ENCODE measurements at regions not wholly inside any gene's neighbourhood (a gene's known extent, or its start where the extent isn't known, plus 50 kb on each side); places are given as distances from the start of the nearest gene placed in this dataset.

- no peak for TF ChIP-seq ESRRA (CRISPR knock-in tag; IDR thresholded peaks at IDR 0.05; ENCODE audit: borderline replicate concordance)
- TF ChIP-seq CREM (CRISPR knock-in tag; IDR thresholded peaks at IDR 0.05): no peak
- no peak for TF ChIP-seq NR3C1 (CRISPR knock-in tag; conservative IDR thresholded peaks at IDR 0.05; ENCODE audit: low read depth)
- TF ChIP-seq ZNF281 (CRISPR knock-in tag; IDR thresholded peaks at IDR 0.05): no peak
Measured at GRCh38 chr12:61530456-61530855, 729.7 kb upstream of the USP15 start (continued).

GRCh38 chr12:61531195-61531594 lies 729.0 kb upstream of the USP15 start:
- ATAC-seq (no peak), DNase-seq (ENCODE audit: low spot score) (no peak)
- Mint-ChIP-seq H3K36me3 (no peaks in the 10 kb centered on the region), H3K4me3 (no peak overlapping the region), H3K27ac (no peak overlapping the region), H3K9me3 (peaks cover 4% of the 10 kb centered on the region; the same call in 1 of the 2 replicates), H3K4me1 (no peaks in the 10 kb centered on the region), H3K27me3 (ENCODE audit: low read depth) (no peaks in the 10 kb centered on the region)
- ChIA-PET CTCF (no interaction called here), POLR2A (no interaction called here)
- TF ChIP-seq SP1 (CRISPR knock-in tag; conservative IDR thresholded peaks at IDR 0.05) (no peak), EMX1 (CRISPR knock-in tag; IDR thresholded peaks at IDR 0.05) (no peak)

- Mint-ChIP-seq H3K4me1 (no peaks in the 10 kb centered on the region), H3K27ac (no peak overlapping the region), H3K27me3 (ENCODE audit: low read depth) (no peaks in the 10 kb centered on the region), H3K4me3 (no peak overlapping the region), H3K9me3 (no peaks in the 10 kb centered on the region), H3K36me3 (no peaks in the 10 kb centered on the region)
- POLR2A ChIA-PET: no interaction called here
- ATAC-seq (no peak), DNase-seq (ENCODE audit: low spot score) (no peak)
- CTCF ChIA-PET: interaction anchor here (1.0 kb wide), 1 partner anchor 12 kb away, joined by 3 read pairs; no protein-coding TSS in a partner anchor
- TF ChIP-seq ZNF396 (CRISPR knock-in tag; IDR thresholded peaks at IDR 0.05; ENCODE audit: borderline replicate concordance): no peak
- TF ChIP-seq ZNF281 (CRISPR knock-in tag; IDR thresholded peaks at IDR 0.05): no peak
Measured at GRCh38 chr12:61536117-61536516, 724.1 kb upstream of the USP15 start.

GRCh38 chr12:61536525-61536924 lies 723.7 kb upstream of the USP15 start:
- CTCF ChIA-PET: interaction anchor here (1.0 kb wide), 1 partner anchor 13 kb away, joined by 3 read pairs; no protein-coding TSS in a partner anchor
- DNase-seq (ENCODE audit: low spot score) (no peak), ATAC-seq (no peak)
- Mint-ChIP-seq H3K9me3 (no peaks in the 10 kb centered on the region), H3K36me3 (no peaks in the 10 kb centered on the region), H3K4me3 (no peak overlapping the region), H3K27me3 (ENCODE audit: low read depth) (no peaks in the 10 kb centered on the region), H3K4me1 (no peaks in the 10 kb centered on the region), H3K27ac (no peak overlapping the region)
- POLR2A ChIA-PET: no interaction called here
- TF ChIP-seq, protein P1, sequence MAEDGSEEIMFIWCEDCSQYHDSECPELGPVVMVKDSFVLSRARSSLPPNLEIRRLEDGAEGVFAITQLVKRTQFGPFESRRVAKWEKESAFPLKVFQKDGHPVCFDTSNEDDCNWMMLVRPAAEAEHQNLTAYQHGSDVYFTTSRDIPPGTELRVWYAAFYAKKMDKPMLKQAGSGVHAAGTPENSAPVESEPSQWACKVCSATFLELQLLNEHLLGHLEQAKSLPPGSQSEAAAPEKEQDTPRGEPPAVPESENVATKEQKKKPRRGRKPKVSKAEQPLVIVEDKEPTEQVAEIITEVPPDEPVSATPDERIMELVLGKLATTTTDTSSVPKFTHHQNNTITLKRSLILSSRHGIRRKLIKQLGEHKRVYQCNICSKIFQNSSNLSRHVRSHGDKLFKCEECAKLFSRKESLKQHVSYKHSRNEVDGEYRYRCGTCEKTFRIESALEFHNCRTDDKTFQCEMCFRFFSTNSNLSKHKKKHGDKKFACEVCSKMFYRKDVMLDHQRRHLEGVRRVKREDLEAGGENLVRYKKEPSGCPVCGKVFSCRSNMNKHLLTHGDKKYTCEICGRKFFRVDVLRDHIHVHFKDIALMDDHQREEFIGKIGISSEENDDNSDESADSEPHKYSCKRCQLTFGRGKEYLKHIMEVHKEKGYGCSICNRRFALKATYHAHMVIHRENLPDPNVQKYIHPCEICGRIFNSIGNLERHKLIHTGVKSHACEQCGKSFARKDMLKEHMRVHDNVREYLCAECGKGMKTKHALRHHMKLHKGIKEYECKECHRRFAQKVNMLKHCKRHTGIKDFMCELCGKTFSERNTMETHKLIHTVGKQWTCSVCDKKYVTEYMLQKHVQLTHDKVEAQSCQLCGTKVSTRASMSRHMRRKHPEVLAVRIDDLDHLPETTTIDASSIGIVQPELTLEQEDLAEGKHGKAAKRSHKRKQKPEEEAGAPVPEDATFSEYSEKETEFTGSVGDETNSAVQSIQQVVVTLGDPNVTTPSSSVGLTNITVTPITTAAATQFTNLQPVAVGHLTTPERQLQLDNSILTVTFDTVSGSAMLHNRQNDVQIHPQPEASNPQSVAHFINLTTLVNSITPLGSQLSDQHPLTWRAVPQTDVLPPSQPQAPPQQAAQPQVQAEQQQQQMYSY (CRISPR knock-in tag; IDR thresholded peaks at IDR 0.05): no peak
- no peak for TF ChIP-seq NR2C2 (CRISPR knock-in tag; IDR thresholded peaks at IDR 0.05)
- TF ChIP-seq ZNF121 (CRISPR knock-in tag; IDR thresholded peaks at IDR 0.05): no peak
- TF ChIP-seq, protein P2, sequence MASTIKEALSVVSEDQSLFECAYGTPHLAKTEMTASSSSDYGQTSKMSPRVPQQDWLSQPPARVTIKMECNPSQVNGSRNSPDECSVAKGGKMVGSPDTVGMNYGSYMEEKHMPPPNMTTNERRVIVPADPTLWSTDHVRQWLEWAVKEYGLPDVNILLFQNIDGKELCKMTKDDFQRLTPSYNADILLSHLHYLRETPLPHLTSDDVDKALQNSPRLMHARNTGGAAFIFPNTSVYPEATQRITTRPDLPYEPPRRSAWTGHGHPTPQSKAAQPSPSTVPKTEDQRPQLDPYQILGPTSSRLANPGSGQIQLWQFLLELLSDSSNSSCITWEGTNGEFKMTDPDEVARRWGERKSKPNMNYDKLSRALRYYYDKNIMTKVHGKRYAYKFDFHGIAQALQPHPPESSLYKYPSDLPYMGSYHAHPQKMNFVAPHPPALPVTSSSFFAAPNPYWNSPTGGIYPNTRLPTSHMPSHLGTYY (CRISPR knock-in tag; IDR thresholded peaks at IDR 0.05): no peak
- TF ChIP-seq, protein P3, sequence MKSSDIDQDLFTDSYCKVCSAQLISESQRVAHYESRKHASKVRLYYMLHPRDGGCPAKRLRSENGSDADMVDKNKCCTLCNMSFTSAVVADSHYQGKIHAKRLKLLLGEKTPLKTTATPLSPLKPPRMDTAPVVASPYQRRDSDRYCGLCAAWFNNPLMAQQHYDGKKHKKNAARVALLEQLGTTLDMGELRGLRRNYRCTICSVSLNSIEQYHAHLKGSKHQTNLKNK (CRISPR knock-in tag; IDR thresholded peaks at IDR 0.05): no peak
- no peak for TF ChIP-seq JUN (CRISPR knock-in tag; IDR thresholded peaks at IDR 0.05)
- TF ChIP-seq OVOL2 (CRISPR knock-in tag; IDR thresholded peaks at IDR 0.05; ENCODE audit: borderline replicate concordance): no peak
- TF ChIP-seq, protein P4, sequence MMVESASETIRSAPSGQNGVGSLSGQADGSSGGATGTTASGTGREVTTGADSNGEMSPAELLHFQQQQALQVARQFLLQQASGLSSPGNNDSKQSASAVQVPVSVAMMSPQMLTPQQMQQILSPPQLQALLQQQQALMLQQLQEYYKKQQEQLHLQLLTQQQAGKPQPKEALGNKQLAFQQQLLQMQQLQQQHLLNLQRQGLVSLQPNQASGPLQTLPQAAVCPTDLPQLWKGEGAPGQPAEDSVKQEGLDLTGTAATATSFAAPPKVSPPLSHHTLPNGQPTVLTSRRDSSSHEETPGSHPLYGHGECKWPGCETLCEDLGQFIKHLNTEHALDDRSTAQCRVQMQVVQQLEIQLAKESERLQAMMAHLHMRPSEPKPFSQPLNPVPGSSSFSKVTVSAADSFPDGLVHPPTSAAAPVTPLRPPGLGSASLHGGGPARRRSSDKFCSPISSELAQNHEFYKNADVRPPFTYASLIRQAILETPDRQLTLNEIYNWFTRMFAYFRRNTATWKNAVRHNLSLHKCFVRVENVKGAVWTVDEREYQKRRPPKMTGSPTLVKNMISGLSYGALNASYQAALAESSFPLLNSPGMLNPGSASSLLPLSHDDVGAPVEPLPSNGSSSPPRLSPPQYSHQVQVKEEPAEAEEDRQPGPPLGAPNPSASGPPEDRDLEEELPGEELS (CRISPR knock-in tag; IDR thresholded peaks at IDR 0.05): no peak
- TF ChIP-seq, protein P5, sequence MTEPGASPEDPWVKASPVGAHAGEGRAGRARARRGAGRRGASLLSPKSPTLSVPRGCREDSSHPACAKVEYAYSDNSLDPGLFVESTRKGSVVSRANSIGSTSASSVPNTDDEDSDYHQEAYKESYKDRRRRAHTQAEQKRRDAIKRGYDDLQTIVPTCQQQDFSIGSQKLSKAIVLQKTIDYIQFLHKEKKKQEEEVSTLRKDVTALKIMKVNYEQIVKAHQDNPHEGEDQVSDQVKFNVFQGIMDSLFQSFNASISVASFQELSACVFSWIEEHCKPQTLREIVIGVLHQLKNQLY (CRISPR knock-in tag; IDR thresholded peaks at IDR 0.05): no peak
